GM12878 (cell line): ENCODE measurements at regions not wholly inside any gene's neighbourhood (a gene's known extent, or its start where the extent isn't known, plus 50 kb on each side); places are given as distances from the start of the nearest gene placed in this dataset.

Experiments
- ATAC-seq: fragments of 200-7000 bp; cut with Tn5 transposase; 3 replicates; pipeline ENCODE4 v1.9.1; 2020; ENCODE audit warnings: mild to moderate bottlenecking, moderate library complexity
- BruUV-seq: library from RNA; stranded (reverse); fragments of 400-500 nt; replicated peaks from 2 replicates; lab custom pipeline; 2021; lab: Mats Ljungman, UMichigan
- CTCF ChIA-PET: fragments of 300-600 bp; sonication (Branson Sonifier 250); formaldehyde crosslinking; extraction: SDS; loops from one replicate; lab custom pipeline; 2021; ENCODE audit warnings: inconsistent platforms; lab: Yijun Ruan, JAX
- POLR2A ChIA-PET: fragments of 350-600 bp; formaldehyde crosslinking; extraction: SDS; loops from one replicate; lab custom pipeline; 2021; ENCODE audit warnings: inconsistent platforms; lab: Charles Lee
- RAD21 ChIA-PET: fragments of 300-600 bp; sonication (Branson Sonifier 250); formaldehyde crosslinking; loops from one replicate; lab custom pipeline; 2023; ENCODE audit warnings: antibody characterized with exemption; ENCODE audit not compliant: unreplicated experiment; lab: Charles Lee
- SMC1A ChIA-PET: fragments of 300-600 bp; sonication (Branson Sonifier 250); formaldehyde crosslinking; loops from one replicate; lab custom pipeline; 2023; ENCODE audit not compliant: unreplicated experiment, uncharacterized antibody; lab: Charles Lee
- DNase-seq: peaks from one replicate; pipeline ENCODE4 v3.0.0-alpha.2; 2011; ENCODE audit warnings: low read depth, low spot score
- FAIRE-seq: peaks from 3 replicates; lab custom pipeline; 2011; peaks lifted over from hg19 to GRCh38; lab: Jason Lieb, UNC
- H2AFZ ChIP-seq: 2 replicates; pipeline ENCODE4 v1.6.0; 2011; ENCODE audit warnings: low read depth, low read length, control low read depth; ENCODE audit not compliant: control insufficient read depth
- H3K27ac ChIP-seq: 2 replicates; pipeline ENCODE4 v1.5.1; 2011; ENCODE audit warnings: control low read depth; ENCODE audit not compliant: control insufficient read depth, insufficient read depth
- H3K27me3 ChIP-seq, 2 experiments: replicated peaks in 1 of 2; 2 replicates each; pipeline versions ENCODE4 v1.6.0 to v1.6.1; 2011; ENCODE audit warnings: low read length in 1 of 2; ENCODE audit not compliant: control insufficient read depth in 2 of 2, insufficient read depth in 2 of 2
- H3K36me3 ChIP-seq, 2 experiments: 2 replicates each; pipeline ENCODE4 v1.5.1; 2011; ENCODE audit warnings: low read length in 1 of 2; ENCODE audit not compliant: control insufficient read depth in 2 of 2, insufficient read depth in 2 of 2
- H3K4me1 ChIP-seq: 2 replicates; pipeline ENCODE4 v1.6.1; 2011; ENCODE audit warnings: mild to moderate bottlenecking, low read length, moderate library complexity, mixed read lengths; ENCODE audit not compliant: control insufficient read depth, insufficient read depth
- H3K4me2 ChIP-seq: 2 replicates; pipeline ENCODE4 v1.6.0; 2011; ENCODE audit warnings: control low read depth; ENCODE audit not compliant: control insufficient read depth, insufficient read depth
- H3K4me3 ChIP-seq: fragments of 200-600 bp; sonication (generic); 2 replicates; pipeline ENCODE4 v1.5.1; 2016
- H3K79me2 ChIP-seq: 2 replicates; pipeline ENCODE4 v1.6.0; 2011; ENCODE audit warnings: low read length; ENCODE audit not compliant: control insufficient read depth, insufficient read depth
- H3K9ac ChIP-seq: 2 replicates; pipeline ENCODE4 v1.8.0; 2011; ENCODE audit warnings: low read length, control low read depth, mixed read lengths; ENCODE audit not compliant: control insufficient read depth, insufficient read depth
- H3K9me3 ChIP-seq: replicated peaks from 3 replicates; pipeline ENCODE4 v1.5.1; 2011; ENCODE audit warnings: mild to moderate bottlenecking, low read length; ENCODE audit not compliant: control insufficient read depth, insufficient read depth
- H4K20me1 ChIP-seq: 2 replicates; pipeline ENCODE4 v1.6.0; 2011; ENCODE audit not compliant: control insufficient read depth, insufficient read depth
- BCL3 ChIP-seq: IDR thresholded peaks from 2 replicates; pipeline ENCODE4 v1.6.1; 2011; ENCODE audit warnings: borderline replicate concordance, low read depth, mild to moderate bottlenecking, moderate library complexity, low read length; ENCODE audit not compliant: insufficient read depth, poor library complexity, severe bottlenecking
- CREM ChIP-seq: IDR thresholded peaks from 2 replicates; pipeline ENCODE4 v1.6.1; 2014; ENCODE audit warnings: antibody characterized with exemption, low read depth
- IKZF1 ChIP-seq: fragments of 450-650 bp; conservative IDR thresholded peaks from 2 replicates; pipeline ENCODE4 v1.6.1; 2017; ENCODE audit warnings: antibody characterized with exemption, mild to moderate bottlenecking
- SKIL ChIP-seq: fragments of 450-650 bp; IDR thresholded peaks from 2 replicates; pipeline ENCODE4 v1.6.1; 2017; ENCODE audit warnings: mild to moderate bottlenecking, low read depth, inconsistent platforms; ENCODE audit not compliant: poor library complexity, severe bottlenecking
- SPI1 ChIP-seq: IDR thresholded peaks from 2 replicates; pipeline ENCODE4 v1.6.1; 2011; ENCODE audit warnings: low read depth, mild to moderate bottlenecking, low read length, moderate library complexity, borderline replicate concordance; ENCODE audit not compliant: insufficient read depth
- ZSCAN29 ChIP-seq: fragments of 450-650 bp; IDR thresholded peaks from 2 replicates; pipeline ENCODE4 v1.6.1; 2017; ENCODE audit warnings: mild to moderate bottlenecking, moderate library complexity
- WGBS: methylation state at CpG from one replicate; pipeline ENCODE4 v1.1.6; 2016; ENCODE audit warnings: low lambda C conversion rate; ENCODE audit not compliant: insufficient replicate concordance, insufficient coverage; ENCODE audit errors: missing lambda C conversion rate; 5-methylcytosine and 5-hydroxymethylcytosine counted together
- in situ Hi-C: fragments of 300-500 bp; cut with MboI; formaldehyde crosslinking; loops from 9 replicates; pipeline ENCODE4 v1.14.3; 2018; ENCODE audit warnings: mixed read lengths
- intact Hi-C: fragments of 100-400 bp; cut with micrococcal nuclease; formaldehyde crosslinking; loops from one replicate; pipeline ENCODE4 v1.14.2; 2022; ENCODE audit not compliant: unreplicated experiment
- TF ChIP-seq, protein P1 (sequence below): fragments of 450-650 bp; conservative IDR thresholded peaks from 2 replicates; pipeline ENCODE4 v1.6.1; 2017; ENCODE audit warnings: mild to moderate bottlenecking, moderate library complexity

DNA sequence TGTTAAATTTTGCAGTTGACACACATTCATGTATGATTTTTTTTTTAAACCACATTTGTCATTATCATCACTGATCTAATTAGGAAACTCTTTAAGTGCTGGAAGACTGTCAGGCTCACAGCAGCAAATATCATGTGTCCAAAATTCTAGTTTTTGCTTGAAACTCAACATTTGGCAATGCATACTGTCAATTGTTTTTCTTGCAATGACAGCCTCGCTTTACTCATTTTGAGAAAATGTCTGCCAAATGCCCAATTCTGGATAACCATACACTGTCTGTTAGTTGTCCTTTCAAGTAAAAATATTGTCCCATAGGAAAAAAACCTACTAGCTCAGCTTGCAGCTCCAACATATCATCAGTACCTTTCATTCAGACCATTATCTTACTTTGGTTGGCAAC is 523.9 kb upstream of the ARGLU1 start:
- POLR2A ChIA-PET: no interaction called here
- Histone ChIP-seq H3K79me2 (no peaks in the 10 kb centered on the region), H3K4me2 (no peak overlapping the region), H3K9ac (no peak overlapping the region), H3K4me1 (no peaks in the 10 kb centered on the region), H3K27ac (no peak overlapping the region), H2AFZ (no peak overlapping the region)
- BruUV-seq: no TSS peak
- FAIRE-seq (no peak), ATAC-seq (no peak)
- RAD21 ChIA-PET: no interaction called here
- in situ Hi-C loops: no loop called here
- CTCF ChIA-PET: no interaction called here
- no peak for TF ChIP-seq SPI1
- TF ChIP-seq IKZF1: no peak
- no peak for TF ChIP-seq BCL3
- no peak for TF ChIP-seq CREM
- TF ChIP-seq, protein P1, sequence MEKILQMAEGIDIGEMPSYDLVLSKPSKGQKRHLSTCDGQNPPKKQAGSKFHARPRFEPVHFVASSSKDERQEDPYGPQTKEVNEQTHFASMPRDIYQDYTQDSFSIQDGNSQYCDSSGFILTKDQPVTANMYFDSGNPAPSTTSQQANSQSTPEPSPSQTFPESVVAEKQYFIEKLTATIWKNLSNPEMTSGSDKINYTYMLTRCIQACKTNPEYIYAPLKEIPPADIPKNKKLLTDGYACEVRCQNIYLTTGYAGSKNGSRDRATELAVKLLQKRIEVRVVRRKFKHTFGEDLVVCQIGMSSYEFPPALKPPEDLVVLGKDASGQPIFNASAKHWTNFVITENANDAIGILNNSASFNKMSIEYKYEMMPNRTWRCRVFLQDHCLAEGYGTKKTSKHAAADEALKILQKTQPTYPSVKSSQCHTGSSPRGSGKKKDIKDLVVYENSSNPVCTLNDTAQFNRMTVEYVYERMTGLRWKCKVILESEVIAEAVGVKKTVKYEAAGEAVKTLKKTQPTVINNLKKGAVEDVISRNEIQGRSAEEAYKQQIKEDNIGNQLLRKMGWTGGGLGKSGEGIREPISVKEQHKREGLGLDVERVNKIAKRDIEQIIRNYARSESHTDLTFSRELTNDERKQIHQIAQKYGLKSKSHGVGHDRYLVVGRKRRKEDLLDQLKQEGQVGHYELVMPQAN: no peak
- no peak for TF ChIP-seq SKIL
- no peak for TF ChIP-seq ZSCAN29
- TF ChIP-seq, all 136 proteins: peak for 0
- WGBS: 4% methylated on average over 1 of the region's 1 CpG
- intact Hi-C loops: no loop called here
- Histone ChIP-seq H4K20me1 (no peaks in the 10 kb centered on the region), H3K4me3 (no peak overlapping the region), H3K27me3 (no peaks in the 10 kb centered on the region), H3K9me3 (no peaks in the 10 kb centered on the region), H3K36me3 (no peaks in the 10 kb centered on the region)
- DNase-seq: no peak
- SMC1A ChIA-PET: no interaction called here
